ENCODE measurements at regions not wholly inside any gene's neighbourhood (a gene's known extent, or its start where the extent isn't known, plus 50 kb on each side); places are given as distances from the start of the nearest gene placed in this dataset.

GRCh38 chr15:53031469-53031868 lies 241.3 kb upstream of the ONECUT1 start:
- no peak for TF ChIP-seq CTCF (IDR thresholded peaks at IDR 0.05)
- TF ChIP-seq EZH2 (IDR thresholded peaks at IDR 0.05; ENCODE audit: borderline replicate concordance, insufficient read depth, low read depth, low read length, poor library complexity, severe bottlenecking) = no peak

Measured in B cell (primary cell).